PC-9 (cell line): ENCODE measurements at regions not wholly inside any gene's neighbourhood (a gene's known extent, or its start where the extent isn't known, plus 50 kb on each side); places are given as distances from the start of the nearest gene placed in this dataset.

Experiments
- BruUV-seq: library from RNA; stranded (reverse); fragments of 400-500 nt; replicated peaks from 2 replicates; lab custom pipeline; 2021; lab: Mats Ljungman, UMichigan
- CTCF ChIA-PET: fragments of 300-600 bp; sonication (Branson Sonifier 250); formaldehyde crosslinking; loops from one replicate; lab custom pipeline; 2022; ENCODE audit warnings: antibody characterized with exemption; lab: Charles Lee
- POLR2A ChIA-PET: fragments of 300-600 bp; sonication (Branson Sonifier 250); formaldehyde crosslinking; loops from one replicate; lab custom pipeline; 2022; ENCODE audit warnings: antibody characterized with exemption; ENCODE audit not compliant: unreplicated experiment; lab: Charles Lee
- DNase-seq, 2 experiments: peaks; one replicate each; pipeline versions ENCODE4 v3.0.0 to v3.0.0-alpha.2; 2015 to 2022; ENCODE audit warnings: mixed read lengths in 1 of 2
- H2AFZ ChIP-seq: fragments of 200-600 bp; sonication (generic); 2 replicates; pipeline ENCODE4 v1.8.1; 2017; ENCODE audit warnings: antibody characterized with exemption
- H3F3A ChIP-seq: fragments of 200-600 bp; sonication (generic); 2 replicates; pipeline ENCODE4 v1.8.1; 2017; ENCODE audit warnings: antibody characterized with exemption, mild to moderate bottlenecking, low read depth; ENCODE audit not compliant: insufficient read depth
- H3K27ac ChIP-seq: fragments of 200-600 bp; sonication (generic); 2 replicates; pipeline ENCODE4 v1.6.1; 2016; ENCODE audit warnings: mixed run types
- H3K27me3 ChIP-seq: fragments of 200-600 bp; sonication (generic); 2 replicates; pipeline ENCODE4 v1.6.1; 2016; ENCODE audit warnings: low read depth, mixed run types; ENCODE audit not compliant: insufficient read depth
- H3K36me3 ChIP-seq: fragments of 200-600 bp; sonication (generic); 2 replicates; pipeline ENCODE4 v1.6.1; 2016; ENCODE audit warnings: low read depth, mixed run types
- H3K4me1 ChIP-seq: fragments of 200-600 bp; sonication (generic); replicated peaks from 2 replicates; pipeline ENCODE4 v1.6.1; 2016; ENCODE audit warnings: mixed run types; ENCODE audit not compliant: insufficient read depth
- H3K4me2 ChIP-seq: fragments of 200-600 bp; sonication (generic); 2 replicates; pipeline ENCODE4 v1.6.1; 2017; ENCODE audit warnings: mixed run types
- H3K4me3 ChIP-seq: fragments of 200-600 bp; sonication (generic); 2 replicates; pipeline ENCODE4 v1.6.1; 2016; ENCODE audit warnings: mixed run types
- H3K79me2 ChIP-seq: fragments of 200-600 bp; sonication (generic); 2 replicates; pipeline ENCODE4 v1.6.1; 2017; ENCODE audit warnings: low read depth, mixed run types
- H3K9me2 ChIP-seq: fragments of 200-600 bp; sonication (generic); 2 replicates; pipeline ENCODE4 v1.8.1; 2017; ENCODE audit warnings: mild to moderate bottlenecking; ENCODE audit not compliant: insufficient read depth
- H3K9me3 ChIP-seq: fragments of 200-600 bp; sonication (generic); 2 replicates; pipeline ENCODE4 v1.8.1; 2016; ENCODE audit warnings: low read depth; ENCODE audit not compliant: insufficient read depth
- H4K20me1 ChIP-seq: fragments of 200-600 bp; sonication (generic); 2 replicates; pipeline ENCODE4 v1.8.1; 2017; ENCODE audit not compliant: insufficient read depth
- EZH2 ChIP-seq: fragments of 200-600 bp; sonication (generic); IDR thresholded peaks from 2 replicates; pipeline ENCODE4 v1.8.0; 2017; ENCODE audit warnings: antibody characterized with exemption, low read depth
- intact Hi-C: fragments of 100-400 bp; cut with micrococcal nuclease; formaldehyde crosslinking; loops from one replicate; pipeline ENCODE4 v1.10.0; 2022; ENCODE audit not compliant: unreplicated experiment
- TF ChIP-seq, protein P1 (sequence below): fragments of 200-600 bp; sonication (generic); conservative IDR thresholded peaks from 2 replicates; pipeline ENCODE4 v1.6.1; 2017; ENCODE audit warnings: mixed run types, antibody characterized with exemption, mild to moderate bottlenecking, moderate library complexity

- H3K9me3 ChIP-seq, result no peaks in the 10 kb centered on the region
- no peak overlapping the region for H3K27ac ChIP-seq
- no peaks in the 10 kb centered on the region for H4K20me1 ChIP-seq
- no peaks in the 10 kb centered on the region for H3K36me3 ChIP-seq
- H3K4me2 ChIP-seq, result no peak overlapping the region
- no peak for TF ChIP-seq EZH2
- ChIA-PET POLR2A (no interaction called here), CTCF (no interaction called here)
- no peaks in the 10 kb centered on the region for H3K4me1 ChIP-seq
- no peaks in the 10 kb centered on the region for H3F3A ChIP-seq
- H3K79me2 ChIP-seq, result no peaks in the 10 kb centered on the region
- intact Hi-C loops, result no loop called here
- BruUV-seq, result no TSS peak
- H3K27me3 ChIP-seq, result no peaks in the 10 kb centered on the region
- DNase-seq, result no peak
- no peak overlapping the region for H3K4me3 ChIP-seq
- no peak overlapping the region for H2AFZ ChIP-seq
- H3K9me2 ChIP-seq, result no peaks in the 10 kb centered on the region
These were observed 212.4 kb upstream of the GALNT17 start for GRCh38 chr7:70919481-70920073.

DNA sequence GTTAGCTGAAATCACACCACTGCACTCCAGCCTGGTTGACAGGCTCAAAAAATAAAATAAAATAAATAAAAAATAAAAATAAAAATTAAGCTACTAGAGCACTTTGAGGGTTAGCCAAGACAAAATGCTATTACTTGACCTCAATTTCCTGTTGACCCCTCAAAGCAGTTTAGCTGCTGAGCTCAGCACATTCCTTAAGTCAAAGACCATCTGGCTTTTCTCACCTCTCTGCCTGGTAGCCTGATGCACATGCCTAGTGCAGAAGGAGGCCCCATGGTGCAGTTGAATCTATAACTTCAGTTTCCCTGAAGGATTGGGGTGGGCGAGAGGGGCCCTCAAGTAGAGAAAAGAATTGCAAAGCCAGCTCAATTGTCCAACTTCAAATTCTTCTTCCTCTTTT is 211.1 kb upstream of the GALNT17 start:
- Histone ChIP-seq H3K27me3 (no peaks in the 10 kb centered on the region), H4K20me1 (no peaks in the 10 kb centered on the region), H2AFZ (no peak overlapping the region), H3K4me1 (no peaks in the 10 kb centered on the region), H3K9me3 (no peaks in the 10 kb centered on the region), H3K4me2 (no peak overlapping the region), H3K9me2 (no peaks in the 10 kb centered on the region), H3K4me3 (no peak overlapping the region), H3K79me2 (no peaks in the 10 kb centered on the region), H3F3A (no peaks in the 10 kb centered on the region), H3K27ac (no peak overlapping the region), H3K36me3 (no peaks in the 10 kb centered on the region)
- ChIA-PET CTCF (interaction anchor here (0.6 kb wide), 1 partner anchor 123 kb away, joined by 4 read pairs; no protein-coding TSS in a partner anchor), POLR2A (no interaction called here)
- TF ChIP-seq, protein P1, sequence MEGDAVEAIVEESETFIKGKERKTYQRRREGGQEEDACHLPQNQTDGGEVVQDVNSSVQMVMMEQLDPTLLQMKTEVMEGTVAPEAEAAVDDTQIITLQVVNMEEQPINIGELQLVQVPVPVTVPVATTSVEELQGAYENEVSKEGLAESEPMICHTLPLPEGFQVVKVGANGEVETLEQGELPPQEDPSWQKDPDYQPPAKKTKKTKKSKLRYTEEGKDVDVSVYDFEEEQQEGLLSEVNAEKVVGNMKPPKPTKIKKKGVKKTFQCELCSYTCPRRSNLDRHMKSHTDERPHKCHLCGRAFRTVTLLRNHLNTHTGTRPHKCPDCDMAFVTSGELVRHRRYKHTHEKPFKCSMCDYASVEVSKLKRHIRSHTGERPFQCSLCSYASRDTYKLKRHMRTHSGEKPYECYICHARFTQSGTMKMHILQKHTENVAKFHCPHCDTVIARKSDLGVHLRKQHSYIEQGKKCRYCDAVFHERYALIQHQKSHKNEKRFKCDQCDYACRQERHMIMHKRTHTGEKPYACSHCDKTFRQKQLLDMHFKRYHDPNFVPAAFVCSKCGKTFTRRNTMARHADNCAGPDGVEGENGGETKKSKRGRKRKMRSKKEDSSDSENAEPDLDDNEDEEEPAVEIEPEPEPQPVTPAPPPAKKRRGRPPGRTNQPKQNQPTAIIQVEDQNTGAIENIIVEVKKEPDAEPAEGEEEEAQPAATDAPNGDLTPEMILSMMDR, result no peak
- TF ChIP-seq EZH2, result no peak
- no peak for DNase-seq
- BruUV-seq, result no TSS peak
- intact Hi-C loops, result no loop called here

GRCh38 chr7:70923181-70923845 is 208.6 kb upstream of the GALNT17 start:
- H3K36me3 ChIP-seq, result no peaks in the 10 kb centered on the region
- H3K79me2 ChIP-seq, result no peaks in the 10 kb centered on the region
- CTCF ChIA-PET, result no interaction called here
- H3K9me2 ChIP-seq, result no peaks in the 10 kb centered on the region
- no peak overlapping the region for H3K27ac ChIP-seq
- DNase-seq, result no peak
- no peaks in the 10 kb centered on the region for H3K9me3 ChIP-seq
- POLR2A ChIA-PET, result no interaction called here
- H4K20me1 ChIP-seq, result no peaks in the 10 kb centered on the region
- TF ChIP-seq, protein P1, result no peak
- no peak for TF ChIP-seq EZH2
- no TSS peak for BruUV-seq
- H3K4me2 ChIP-seq, result no peak overlapping the region
- no peaks in the 10 kb centered on the region for H3K4me1 ChIP-seq
- no peak overlapping the region for H2AFZ ChIP-seq
- intact Hi-C loops, result no loop called here
- H3K27me3 ChIP-seq, result no peaks in the 10 kb centered on the region
- H3K4me3 ChIP-seq, result no peak overlapping the region
- H3F3A ChIP-seq, result no peaks in the 10 kb centered on the region
